Calu3 (cell line): ENCODE measurements at regions not wholly inside any gene's neighbourhood (a gene's known extent, or its start where the extent isn't known, plus 50 kb on each side); places are given as distances from the start of the nearest gene placed in this dataset.

ENCODE experiments used
- BruUV-seq: library from RNA; stranded (reverse); fragments of 400-500 nt; replicated peaks from 2 replicates; lab custom pipeline; 2021; lab: Mats Ljungman, UMichigan
- CTCF ChIA-PET: fragments of 300-600 bp; sonication (Branson Sonifier 250); formaldehyde crosslinking; loops from one replicate; lab custom pipeline; 2022; ENCODE audit warnings: antibody characterized with exemption; lab: Charles Lee
- DNase-seq: peaks from one replicate; pipeline ENCODE4 v3.0.0; 2022
- H3K27ac Mint-ChIP-seq: one replicate; pipeline ENCODE4 v1.8.0; 2022; ENCODE audit warnings: mixed read lengths; ENCODE audit not compliant: unreplicated experiment
- H3K27me3 Mint-ChIP-seq: one replicate; pipeline ENCODE4 v1.8.0; 2022; ENCODE audit warnings: mixed read lengths; ENCODE audit not compliant: unreplicated experiment
- H3K36me3 Mint-ChIP-seq: one replicate; pipeline ENCODE4 v1.8.0; 2022; ENCODE audit warnings: mild to moderate bottlenecking, moderate library complexity, mixed read lengths; ENCODE audit not compliant: insufficient read depth, unreplicated experiment
- H3K4me1 Mint-ChIP-seq: one replicate; pipeline ENCODE4 v1.8.0; 2022; ENCODE audit warnings: mild to moderate bottlenecking, low read depth, mixed read lengths; ENCODE audit not compliant: unreplicated experiment
- H3K4me3 Mint-ChIP-seq: one replicate; pipeline ENCODE4 v1.8.0; 2022; ENCODE audit warnings: mild to moderate bottlenecking, low read depth, moderate library complexity, mixed read lengths; ENCODE audit not compliant: unreplicated experiment
- H3K9me3 Mint-ChIP-seq: one replicate; pipeline ENCODE4 v1.8.0; 2022; ENCODE audit warnings: low read depth, mixed read lengths; ENCODE audit not compliant: unreplicated experiment
- CTCF ChIP-seq: fragments of 200-600 bp; IDR thresholded peaks from one replicate; pipeline ENCODE4 v1.8.0; 2022; ENCODE audit warnings: antibody characterized with exemption; ENCODE audit not compliant: unreplicated experiment
- intact Hi-C: fragments of 100-400 bp; cut with micrococcal nuclease; formaldehyde crosslinking; loops from one replicate; pipeline ENCODE4 v1.10.0; 2022; ENCODE audit not compliant: unreplicated experiment

- peaks cover 28% of the 10 kb centered on the region for H3K4me1 Mint-ChIP-seq
- no peak for TF ChIP-seq CTCF
- no peak overlapping the region for H3K27ac Mint-ChIP-seq
- no peak for DNase-seq
- intact Hi-C loops = no loop called here
- H3K9me3 Mint-ChIP-seq = no peaks in the 10 kb centered on the region
- no TSS peak for BruUV-seq
- CTCF ChIA-PET = no interaction called here
- H3K4me3 Mint-ChIP-seq = no peak overlapping the region
- H3K27me3 Mint-ChIP-seq = no peaks in the 10 kb centered on the region
- H3K36me3 Mint-ChIP-seq = no peaks in the 10 kb centered on the region
These were observed 1087.5 kb downstream of the KCNT2 start for GRCh38 chr1:195520757-195521156.

GRCh38 chr1:195516036-195516435 is 1092.2 kb downstream of the KCNT2 start:
- Mint-ChIP-seq H3K9me3 (peaks cover 2% of the 10 kb centered on the region), H3K4me3 (no peak overlapping the region), H3K27ac (peak overlapping the region; percentile 74), H3K27me3 (no peaks in the 10 kb centered on the region), H3K36me3 (no peaks in the 10 kb centered on the region), H3K4me1 (peaks cover 24% of the 10 kb centered on the region)
- CTCF ChIA-PET = no interaction called here
- no peak for DNase-seq
- intact Hi-C loops = no loop called here
- no peak for TF ChIP-seq CTCF
- no TSS peak for BruUV-seq

GRCh38 chr1:195511501-195511900 is 1096.7 kb downstream of the KCNT2 start:
- BruUV-seq = no TSS peak
- CTCF ChIA-PET = no interaction called here
- no peak for DNase-seq
- no peaks in the 10 kb centered on the region for H3K36me3 Mint-ChIP-seq
- no peak overlapping the region for H3K27ac Mint-ChIP-seq
- H3K4me1 Mint-ChIP-seq = peaks cover 8% of the 10 kb centered on the region
- H3K4me3 Mint-ChIP-seq = no peak overlapping the region
- H3K9me3 Mint-ChIP-seq = peaks cover 5% of the 10 kb centered on the region
- no peak for TF ChIP-seq CTCF
- intact Hi-C loops = no loop called here
- no peaks in the 10 kb centered on the region for H3K27me3 Mint-ChIP-seq

- BruUV-seq = no TSS peak
- Mint-ChIP-seq H3K36me3 (no peaks in the 10 kb centered on the region), H3K27ac (no peak overlapping the region), H3K4me3 (no peak overlapping the region), H3K27me3 (no peaks in the 10 kb centered on the region), H3K4me1 (no peaks in the 10 kb centered on the region), H3K9me3 (no peaks in the 10 kb centered on the region)
- no peak for DNase-seq
- intact Hi-C loops = no loop called here
- CTCF ChIA-PET = no interaction called here
- TF ChIP-seq CTCF = no peak
These were observed 1107.1 kb downstream of the KCNT2 start for GRCh38 chr1:195501118-195501517.
